Caco-2 (cell line): ENCODE measurements at regions not wholly inside any gene's neighbourhood (a gene's known extent, or its start where the extent isn't known, plus 50 kb on each side); places are given as distances from the start of the nearest gene placed in this dataset.

Source experiments
- BruUV-seq: library from RNA; stranded (reverse); fragments of 400-500 nt; replicated peaks from 2 replicates; lab custom pipeline; 2021; lab: Mats Ljungman, UMichigan
- CTCF ChIA-PET: fragments of 300-600 bp; sonication (Branson Sonifier 250); formaldehyde crosslinking; loops from one replicate; lab custom pipeline; 2022; ENCODE audit warnings: antibody characterized with exemption; lab: Charles Lee
- POLR2A ChIA-PET: fragments of 300-600 bp; sonication (Branson Sonifier 250); formaldehyde crosslinking; loops from one replicate; lab custom pipeline; 2022; ENCODE audit warnings: antibody characterized with exemption; lab: Charles Lee
- DNase-seq, 2 experiments: peaks; one replicate each; pipeline versions ENCODE4 v3.0.0 to v3.0.0-alpha.2; 2020 to 2022
- H3K27me3 ChIP-seq: replicated peaks from 2 replicates; pipeline ENCODE4 v1.6.0; 2011; ENCODE audit warnings: low read length; ENCODE audit not compliant: control insufficient read depth, insufficient read depth
- H3K36me3 ChIP-seq: 2 replicates; pipeline ENCODE4 v1.5.1; 2011; ENCODE audit warnings: low read length; ENCODE audit not compliant: control insufficient read depth, insufficient read depth
- H3K4me1 ChIP-seq: fragments of 250-450 bp; sonication (Bioruptor Pico); 2 replicates; pipeline ENCODE4 v1.5.1; 2020; ENCODE audit warnings: mild to moderate bottlenecking
- H3K4me3 ChIP-seq: 2 replicates; pipeline ENCODE4 v1.5.1; 2011; ENCODE audit warnings: low read depth, mild to moderate bottlenecking, control low read depth, low read length
- H3K9me3 ChIP-seq: fragments of 250-450 bp; sonication (Bioruptor Pico); 2 replicates; pipeline ENCODE4 v1.5.1; 2020; ENCODE audit warnings: mild to moderate bottlenecking, moderate library complexity
- H3K27ac Mint-ChIP-seq: one replicate; pipeline ENCODE4 v1.8.0; 2022; ENCODE audit warnings: mixed read lengths; ENCODE audit not compliant: unreplicated experiment
- H3K27me3 Mint-ChIP-seq: one replicate; pipeline ENCODE4 v1.8.0; 2022; ENCODE audit warnings: mixed read lengths; ENCODE audit not compliant: insufficient read depth, unreplicated experiment
- H3K36me3 Mint-ChIP-seq: one replicate; pipeline ENCODE4 v1.8.0; 2022; ENCODE audit warnings: mild to moderate bottlenecking, mixed read lengths; ENCODE audit not compliant: insufficient read depth, unreplicated experiment
- H3K4me1 Mint-ChIP-seq: one replicate; pipeline ENCODE4 v1.8.0; 2022; ENCODE audit warnings: low read depth, mixed read lengths; ENCODE audit not compliant: unreplicated experiment
- H3K4me3 Mint-ChIP-seq: one replicate; pipeline ENCODE4 v1.8.0; 2022; ENCODE audit warnings: mild to moderate bottlenecking, moderate library complexity, mixed read lengths; ENCODE audit not compliant: unreplicated experiment
- H3K9me3 Mint-ChIP-seq: one replicate; pipeline ENCODE4 v1.8.0; 2022; ENCODE audit warnings: mixed read lengths; ENCODE audit not compliant: unreplicated experiment
- CTCF ChIP-seq, 2 experiments: fragments of 200-600 bp in 1 of 2; IDR thresholded peaks; 1 replicate in 1 of 2; 2 replicates in 1 of 2; pipeline versions ENCODE4 v1.5.1 to v1.8.0; 2011 to 2022; ENCODE audit warnings: antibody characterized with exemption in 1 of 2, control low read depth in 1 of 2, inconsistent platforms in 1 of 2, low read depth in 1 of 2, low read length in 1 of 2, mild to moderate bottlenecking in 1 of 2, moderate library complexity in 1 of 2; ENCODE audit not compliant: insufficient read depth in 1 of 2, severe bottlenecking in 1 of 2, unreplicated experiment in 1 of 2
- intact Hi-C: fragments of 100-400 bp; cut with micrococcal nuclease; formaldehyde crosslinking; loops from one replicate; pipeline ENCODE4 v1.10.0; 2022; ENCODE audit not compliant: unreplicated experiment

- H3K9me3 ChIP-seq = no peaks in the 10 kb centered on the region
- TF ChIP-seq CTCF (IDR thresholded peaks at IDR 0.05; ENCODE audit: insufficient read depth in 1 of 2, low read depth in 1 of 2, low read length in 1 of 2, severe bottlenecking in 1 of 2, unreplicated experiment in 1 of 2) = no peak
- H3K4me3 Mint-ChIP-seq = no peak overlapping the region
- no peaks in the 10 kb centered on the region for H3K36me3 Mint-ChIP-seq
- no peaks in the 10 kb centered on the region for H3K9me3 Mint-ChIP-seq
- no peaks in the 10 kb centered on the region for H3K36me3 ChIP-seq
- no peaks in the 10 kb centered on the region for H3K27me3 Mint-ChIP-seq
- no peaks in the 10 kb centered on the region for H3K27me3 ChIP-seq
- ChIA-PET POLR2A (no interaction called here), CTCF (no interaction called here)
- H3K4me1 ChIP-seq = no peaks in the 10 kb centered on the region
- H3K4me1 Mint-ChIP-seq = no peaks in the 10 kb centered on the region
- no peak overlapping the region for H3K4me3 ChIP-seq
- DNase-seq = no peak
- no TSS peak for BruUV-seq
- intact Hi-C loops = no loop called here
- H3K27ac Mint-ChIP-seq = no peak overlapping the region
Measured at GRCh38 chr3:15953841-15954240, 156.1 kb upstream of the ANKRD28 start.

- Mint-ChIP-seq H3K4me1 (no peaks in the 10 kb centered on the region), H3K27ac (no peak overlapping the region), H3K27me3 (peaks cover 4% of the 10 kb centered on the region), H3K9me3 (peaks cover 9% of the 10 kb centered on the region), H3K4me3 (no peak overlapping the region), H3K36me3 (no peaks in the 10 kb centered on the region)
- Histone ChIP-seq H3K4me1 (no peaks in the 10 kb centered on the region), H3K9me3 (no peaks in the 10 kb centered on the region), H3K36me3 (no peaks in the 10 kb centered on the region), H3K4me3 (no peak overlapping the region), H3K27me3 (no peaks in the 10 kb centered on the region)
- no peak for DNase-seq
- ChIA-PET POLR2A (no interaction called here), CTCF (no interaction called here)
- intact Hi-C loops = no loop called here
- TF ChIP-seq CTCF (IDR thresholded peaks at IDR 0.05; ENCODE audit: insufficient read depth in 1 of 2, low read depth in 1 of 2, low read length in 1 of 2, severe bottlenecking in 1 of 2, unreplicated experiment in 1 of 2) = no peak
- no TSS peak for BruUV-seq
Measured at GRCh38 chr3:15955968-15956367, 158.2 kb upstream of the ANKRD28 start.

- no peak overlapping the region for H3K27ac Mint-ChIP-seq
- DNase-seq = no peak
- BruUV-seq = no TSS peak
- no peaks in the 10 kb centered on the region for H3K4me1 Mint-ChIP-seq
- H3K27me3 Mint-ChIP-seq = peaks cover 12% of the 10 kb centered on the region
- ChIA-PET POLR2A (no interaction called here), CTCF (no interaction called here)
- H3K27me3 ChIP-seq = no peaks in the 10 kb centered on the region
- peaks cover 10% of the 10 kb centered on the region for H3K9me3 Mint-ChIP-seq
- no peaks in the 10 kb centered on the region for H3K4me1 ChIP-seq
- no peaks in the 10 kb centered on the region for H3K36me3 ChIP-seq
- no peaks in the 10 kb centered on the region for H3K9me3 ChIP-seq
- no peak overlapping the region for H3K4me3 ChIP-seq
- H3K36me3 Mint-ChIP-seq = no peaks in the 10 kb centered on the region
- intact Hi-C loops = no loop called here
- no peak overlapping the region for H3K4me3 Mint-ChIP-seq
- TF ChIP-seq CTCF (IDR thresholded peaks at IDR 0.05; ENCODE audit: insufficient read depth in 1 of 2, low read depth in 1 of 2, low read length in 1 of 2, severe bottlenecking in 1 of 2, unreplicated experiment in 1 of 2) = no peak
Measured at GRCh38 chr3:15958692-15959433, 161.1 kb upstream of the ANKRD28 start.
